ENCODE measurements at regions not wholly inside any gene's neighbourhood (a gene's known extent, or its start where the extent isn't known, plus 50 kb on each side); places are given as distances from the start of the nearest gene placed in this dataset.

- Histone ChIP-seq H3K9me3 (replicated peaks in 1 of 2; ENCODE audit: control insufficient read depth in 2 of 2, insufficient read depth in 1 of 2, low read depth in 1 of 2, low read length in 2 of 2) (no peaks in the 10 kb centered on the region), H2BK5ac (ENCODE audit: low read length) (no peak overlapping the region), H3K79me1 (ENCODE audit: low read depth, low read length) (no peaks in the 10 kb centered on the region), H3K9ac (ENCODE audit: low read depth, low read length, poor library complexity) (no peak overlapping the region), H3K4me2 (ENCODE audit: insufficient read depth, low read length, poor library complexity, severe bottlenecking) (no peak overlapping the region), H2BK12ac (ENCODE audit: low read length) (no peak overlapping the region), H3K4me1 (ENCODE audit: control insufficient read depth in 2 of 2, insufficient read depth in 1 of 2, low read depth in 1 of 2, low read length in 2 of 2) (no peaks in the 10 kb centered on the region), H3K27ac (replicated peaks; ENCODE audit: low read length) (no peak overlapping the region), H2BK120ac (ENCODE audit: low read depth, low read length) (no peak overlapping the region), H3K4me3 (ENCODE audit: low read length in 2 of 2) (no peak overlapping the region), H3K23ac (ENCODE audit: low read depth, low read length, poor library complexity) (no peak overlapping the region), H2AFZ (ENCODE audit: low read length) (peak overlapping the region; percentile 70), H2AK5ac (ENCODE audit: low read depth, low read length) (no peak overlapping the region), H4K8ac (ENCODE audit: low read depth, low read length) (no peak overlapping the region), H3K36me3 (replicated peaks in 1 of 2; ENCODE audit: control insufficient read depth in 2 of 2, insufficient read depth in 2 of 2, low read length in 2 of 2) (no peaks in the 10 kb centered on the region), H3K27me3 (ENCODE audit: control insufficient read depth in 3 of 3, insufficient read depth in 3 of 3, low read depth in 1 of 3, low read length in 3 of 3) (no peaks in the 10 kb centered on the region), H3K18ac (ENCODE audit: low read length) (no peak overlapping the region), H2BK15ac (ENCODE audit: low read length) (no peak overlapping the region), H4K91ac (ENCODE audit: low read depth, low read length, poor library complexity) (no peak overlapping the region), H3K4ac (ENCODE audit: low read length) (no peak overlapping the region), H3K14ac (ENCODE audit: low read length) (no peak overlapping the region)
- no CpG with 5 or more reads among the region's 4 CpGs for WGBS, 2 donors (ENCODE audit: extremely low coverage in 2 of 2, insufficient read length in 2 of 2, insufficient replicate concordance in 1 of 2)
- no peak for DNase-seq (ENCODE audit: low spot score)
Measured at GRCh38 chr3:106025151-106025722, 156.4 kb upstream of the CBLB start.

GRCh38 chr3:106029954-106030626, 161.3 kb upstream of the CBLB start:
- Histone ChIP-seq H4K8ac (ENCODE audit: low read depth, low read length) (no peak overlapping the region), H3K27me3 (ENCODE audit: control insufficient read depth in 3 of 3, insufficient read depth in 3 of 3, low read depth in 1 of 3, low read length in 3 of 3) (no peaks in the 10 kb centered on the region), H2BK12ac (ENCODE audit: low read length) (no peak overlapping the region), H3K79me1 (ENCODE audit: low read depth, low read length) (no peaks in the 10 kb centered on the region), H4K91ac (ENCODE audit: low read depth, low read length, poor library complexity) (no peak overlapping the region), H3K23ac (ENCODE audit: low read depth, low read length, poor library complexity) (no peak overlapping the region), H3K36me3 (replicated peaks in 1 of 2; ENCODE audit: control insufficient read depth in 2 of 2, insufficient read depth in 2 of 2, low read length in 2 of 2) (no peaks in the 10 kb centered on the region), H3K9ac (ENCODE audit: low read depth, low read length, poor library complexity) (no peak overlapping the region), H2AFZ (ENCODE audit: low read length) (no peak overlapping the region), H3K4ac (ENCODE audit: low read length) (no peak overlapping the region), H2AK5ac (ENCODE audit: low read depth, low read length) (no peak overlapping the region), H3K4me3 (ENCODE audit: low read length in 2 of 2) (no peak overlapping the region), H2BK5ac (ENCODE audit: low read length) (no peak overlapping the region), H3K27ac (replicated peaks; ENCODE audit: low read length) (no peak overlapping the region), H3K4me2 (ENCODE audit: insufficient read depth, low read length, poor library complexity, severe bottlenecking) (no peak overlapping the region), H3K14ac (ENCODE audit: low read length) (no peak overlapping the region), H3K9me3 (replicated peaks in 1 of 2; ENCODE audit: control insufficient read depth in 2 of 2, insufficient read depth in 1 of 2, low read depth in 1 of 2, low read length in 2 of 2) (no peaks in the 10 kb centered on the region), H3K18ac (ENCODE audit: low read length) (no peak overlapping the region), H2BK120ac (ENCODE audit: low read depth, low read length) (no peak overlapping the region), H3K4me1 (ENCODE audit: control insufficient read depth in 2 of 2, insufficient read depth in 1 of 2, low read depth in 1 of 2, low read length in 2 of 2) (no peaks in the 10 kb centered on the region), H2BK15ac (ENCODE audit: low read length) (no peak overlapping the region)
- DNase-seq (ENCODE audit: low spot score), result no peak
- 100% methylated on average over 1 of the region's 4 CpGs; no CpG with 5 or more reads in 1 of the 2 donors for WGBS, 2 donors (ENCODE audit: extremely low coverage in 2 of 2, insufficient read length in 2 of 2, insufficient replicate concordance in 1 of 2)

DNA sequence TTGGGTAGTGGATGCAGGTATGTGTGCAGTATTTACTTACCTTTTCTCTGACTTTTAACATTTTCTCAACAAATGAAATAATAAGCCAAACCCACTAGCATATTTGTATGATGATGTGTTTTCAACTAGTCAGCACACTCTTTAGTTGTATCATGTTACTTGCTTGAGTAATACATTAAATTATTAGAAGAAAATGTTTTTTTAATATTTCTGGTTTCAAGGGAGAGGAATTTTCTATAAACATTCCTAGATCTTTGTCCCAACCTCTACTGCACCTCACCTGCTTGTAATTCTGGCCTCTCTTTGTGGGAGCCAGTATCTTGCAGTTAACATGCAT, 161.8 kb upstream of the CBLB start:
- Histone ChIP-seq H3K79me1 (ENCODE audit: low read depth, low read length) (no peaks in the 10 kb centered on the region), H3K36me3 (replicated peaks in 1 of 2; ENCODE audit: control insufficient read depth in 2 of 2, insufficient read depth in 2 of 2, low read length in 2 of 2) (no peaks in the 10 kb centered on the region), H2BK12ac (ENCODE audit: low read length) (no peak overlapping the region), H3K14ac (ENCODE audit: low read length) (no peak overlapping the region), H2BK15ac (ENCODE audit: low read length) (no peak overlapping the region), H3K4ac (ENCODE audit: low read length) (no peak overlapping the region), H4K91ac (ENCODE audit: low read depth, low read length, poor library complexity) (no peak overlapping the region), H3K4me1 (ENCODE audit: control insufficient read depth in 2 of 2, insufficient read depth in 1 of 2, low read depth in 1 of 2, low read length in 2 of 2) (no peaks in the 10 kb centered on the region), H2BK5ac (ENCODE audit: low read length) (no peak overlapping the region), H3K4me3 (ENCODE audit: low read length in 2 of 2) (no peak overlapping the region), H3K9me3 (replicated peaks in 1 of 2; ENCODE audit: control insufficient read depth in 2 of 2, insufficient read depth in 1 of 2, low read depth in 1 of 2, low read length in 2 of 2) (no peaks in the 10 kb centered on the region), H3K18ac (ENCODE audit: low read length) (no peak overlapping the region), H4K8ac (ENCODE audit: low read depth, low read length) (no peak overlapping the region), H3K23ac (ENCODE audit: low read depth, low read length, poor library complexity) (no peak overlapping the region), H3K27ac (replicated peaks; ENCODE audit: low read length) (no peak overlapping the region), H2BK120ac (ENCODE audit: low read depth, low read length) (no peak overlapping the region), H3K9ac (ENCODE audit: low read depth, low read length, poor library complexity) (no peak overlapping the region), H3K4me2 (ENCODE audit: insufficient read depth, low read length, poor library complexity, severe bottlenecking) (no peak overlapping the region), H3K27me3 (ENCODE audit: control insufficient read depth in 3 of 3, insufficient read depth in 3 of 3, low read depth in 1 of 3, low read length in 3 of 3) (no peaks in the 10 kb centered on the region), H2AFZ (ENCODE audit: low read length) (no peak overlapping the region), H2AK5ac (ENCODE audit: low read depth, low read length) (no peak overlapping the region)
- no peak for DNase-seq (ENCODE audit: low spot score)

DNA sequence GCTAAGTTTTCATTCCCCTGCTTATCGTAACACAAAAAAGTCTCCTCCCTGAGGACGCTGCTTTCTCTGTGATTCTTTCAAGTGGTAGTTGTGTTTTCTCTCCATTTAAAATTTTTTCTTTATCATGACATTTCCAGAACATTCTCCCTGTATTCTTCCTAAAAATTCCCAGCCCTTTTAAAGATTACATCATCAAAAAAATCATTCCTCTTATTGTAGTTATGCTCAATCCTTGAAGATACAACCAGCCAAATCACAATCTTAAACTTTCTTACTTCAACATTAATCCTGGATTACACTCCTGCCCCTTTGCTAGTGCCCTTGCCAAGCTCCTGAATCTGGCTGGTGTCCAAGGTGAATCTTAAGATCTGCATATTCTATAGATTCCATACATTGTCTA, 163.7 kb upstream of the CBLB start:
- H4K91ac ChIP-seq (ENCODE audit: low read depth, low read length, poor library complexity), result no peak overlapping the region
- H2BK15ac ChIP-seq (ENCODE audit: low read length), result no peak overlapping the region
- H3K27me3 ChIP-seq (ENCODE audit: control insufficient read depth in 3 of 3, insufficient read depth in 3 of 3, low read depth in 1 of 3, low read length in 3 of 3), result no peaks in the 10 kb centered on the region
- no peaks in the 10 kb centered on the region for H3K4me1 ChIP-seq (ENCODE audit: control insufficient read depth in 2 of 2, insufficient read depth in 1 of 2, low read depth in 1 of 2, low read length in 2 of 2)
- no CpG with 5 or more reads among the region's 2 CpGs for WGBS, 2 donors (ENCODE audit: extremely low coverage in 2 of 2, insufficient read length in 2 of 2, insufficient replicate concordance in 1 of 2)
- DNase-seq (ENCODE audit: low spot score), result no peak
- H3K9me3 ChIP-seq (replicated peaks in 1 of 2; ENCODE audit: control insufficient read depth in 2 of 2, insufficient read depth in 1 of 2, low read depth in 1 of 2, low read length in 2 of 2), result no peaks in the 10 kb centered on the region
- no peaks in the 10 kb centered on the region for H3K36me3 ChIP-seq (replicated peaks in 1 of 2; ENCODE audit: control insufficient read depth in 2 of 2, insufficient read depth in 2 of 2, low read length in 2 of 2)
- no peak overlapping the region for H3K27ac ChIP-seq (replicated peaks; ENCODE audit: low read length)
- no peak overlapping the region for H2BK5ac ChIP-seq (ENCODE audit: low read length)
- H2AK5ac ChIP-seq (ENCODE audit: low read depth, low read length), result no peak overlapping the region
- no peak overlapping the region for H3K4ac ChIP-seq (ENCODE audit: low read length)
- H2AFZ ChIP-seq (ENCODE audit: low read length), result no peak overlapping the region
- no peak overlapping the region for H3K14ac ChIP-seq (ENCODE audit: low read length)
- H3K4me3 ChIP-seq (ENCODE audit: low read length in 2 of 2), result no peak overlapping the region
- no peak overlapping the region for H3K23ac ChIP-seq (ENCODE audit: low read depth, low read length, poor library complexity)
- no peak overlapping the region for H3K4me2 ChIP-seq (ENCODE audit: insufficient read depth, low read length, poor library complexity, severe bottlenecking)
- H2BK12ac ChIP-seq (ENCODE audit: low read length), result no peak overlapping the region
- H3K9ac ChIP-seq (ENCODE audit: low read depth, low read length, poor library complexity), result no peak overlapping the region
- no peak overlapping the region for H3K18ac ChIP-seq (ENCODE audit: low read length)
- H4K8ac ChIP-seq (ENCODE audit: low read depth, low read length), result no peak overlapping the region
- H3K79me1 ChIP-seq (ENCODE audit: low read depth, low read length), result no peaks in the 10 kb centered on the region
- no peak overlapping the region for H2BK120ac ChIP-seq (ENCODE audit: low read depth, low read length)

Measured in neuronal stem cell (in vitro differentiated cells).